HTR-8/SVneo (cell line): ENCODE measurements at regions not wholly inside any gene's neighbourhood (a gene's known extent, or its start where the extent isn't known, plus 50 kb on each side); places are given as distances from the start of the nearest gene placed in this dataset.
"Not testable (repeated sequence)": the region's sequence is repeated elsewhere in the genome, so short reads cannot be mapped to it uniquely, and the experiment has no call there.

Experiments used
- DNase-seq: peaks from one replicate; pipeline ENCODE4 v3.0.0; 2011; ENCODE audit warnings: low spot score, mixed read lengths; ENCODE audit not compliant: insufficient read length
- FAIRE-seq: peaks from 2 replicates; lab custom pipeline; 2011; peaks lifted over from hg19 to GRCh38; lab: Jason Lieb, UNC

DNA sequence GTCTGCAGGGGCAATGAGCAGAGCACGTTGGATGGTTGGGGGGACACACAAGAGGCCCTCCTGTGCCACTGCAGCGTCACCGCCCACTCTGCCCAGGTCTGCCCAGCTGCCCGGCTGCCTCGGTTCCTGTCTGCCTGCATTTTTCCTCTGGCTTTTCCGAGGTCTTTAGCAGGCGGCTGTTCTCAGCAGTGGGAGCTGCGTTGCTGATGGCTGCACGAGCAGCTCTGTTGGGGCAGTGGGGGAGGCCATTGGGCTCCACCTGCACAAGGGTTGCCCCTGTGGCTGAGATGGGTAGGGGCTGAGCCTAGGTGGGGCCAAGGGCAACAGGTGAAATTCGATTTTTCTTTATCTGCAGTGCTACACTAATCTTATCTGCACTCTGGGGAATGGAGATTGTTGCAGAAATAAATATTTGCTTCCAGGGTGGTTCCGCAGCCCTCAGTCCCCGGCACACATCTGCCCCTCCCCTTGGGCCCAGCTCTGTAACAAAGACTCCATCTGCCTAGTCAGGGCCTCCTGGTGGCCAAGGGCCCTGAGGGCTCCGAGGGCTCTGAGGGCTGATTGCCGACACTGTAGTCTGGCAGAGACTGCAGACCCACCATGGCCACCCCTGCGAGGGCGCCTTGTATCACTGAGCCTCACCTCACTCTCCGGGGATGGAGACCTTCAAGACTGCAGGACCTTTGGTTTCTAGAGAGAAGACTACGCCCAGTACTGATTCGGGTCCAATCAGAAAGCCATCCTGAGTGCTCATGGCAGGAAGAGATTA, 141.7 kb upstream of the SHH start:
- DNase-seq (no peak), FAIRE-seq (no peak)

DNA sequence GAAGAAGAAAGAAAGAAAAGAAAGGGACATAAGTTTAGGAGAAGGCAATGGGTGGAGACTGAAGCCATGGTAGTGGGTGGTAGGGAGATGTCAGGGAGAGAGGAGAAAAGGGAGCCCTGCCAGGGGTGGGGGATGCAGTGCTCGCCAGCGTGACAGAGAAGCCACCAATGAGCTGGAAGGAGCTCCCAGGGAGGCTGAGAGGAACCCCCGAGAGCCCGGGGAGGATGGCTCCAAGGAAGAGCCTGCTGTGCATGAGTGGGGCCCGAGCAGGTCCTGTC, 141.2 kb upstream of the SHH start:
- DNase-seq (no peak), FAIRE-seq (no peak)

DNA sequence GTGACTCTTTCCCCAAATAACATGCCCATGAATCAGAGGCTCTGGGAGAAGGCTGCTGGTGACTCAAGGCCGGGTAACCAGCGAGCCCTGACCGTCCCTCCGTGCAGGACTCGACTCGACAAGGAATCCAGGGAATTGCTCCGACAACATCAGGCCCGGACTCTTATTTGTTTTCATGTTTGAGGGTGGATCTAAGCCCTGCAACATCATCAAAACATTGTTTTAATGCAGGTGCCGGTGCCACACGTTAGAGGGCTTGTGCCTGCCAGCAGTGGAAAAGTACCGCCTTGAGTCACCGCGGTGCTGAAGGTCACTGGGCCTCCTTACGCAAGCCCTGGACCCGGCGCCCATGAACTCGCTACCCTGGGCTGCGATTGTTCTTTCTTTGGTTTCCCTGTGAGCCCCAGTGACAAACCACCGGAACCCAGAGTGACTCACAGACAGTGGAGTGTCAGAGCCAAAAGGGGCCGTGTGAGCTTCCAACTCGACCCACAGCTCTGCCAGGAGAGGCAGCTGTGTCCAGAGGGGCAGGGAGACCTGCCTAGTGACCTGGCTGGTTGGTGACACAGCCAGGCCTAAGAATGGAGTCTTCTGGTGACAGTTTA, 139.4 kb upstream of the SHH start:
- DNase-seq (peak; percentile 86), FAIRE-seq (no peak)

DNA sequence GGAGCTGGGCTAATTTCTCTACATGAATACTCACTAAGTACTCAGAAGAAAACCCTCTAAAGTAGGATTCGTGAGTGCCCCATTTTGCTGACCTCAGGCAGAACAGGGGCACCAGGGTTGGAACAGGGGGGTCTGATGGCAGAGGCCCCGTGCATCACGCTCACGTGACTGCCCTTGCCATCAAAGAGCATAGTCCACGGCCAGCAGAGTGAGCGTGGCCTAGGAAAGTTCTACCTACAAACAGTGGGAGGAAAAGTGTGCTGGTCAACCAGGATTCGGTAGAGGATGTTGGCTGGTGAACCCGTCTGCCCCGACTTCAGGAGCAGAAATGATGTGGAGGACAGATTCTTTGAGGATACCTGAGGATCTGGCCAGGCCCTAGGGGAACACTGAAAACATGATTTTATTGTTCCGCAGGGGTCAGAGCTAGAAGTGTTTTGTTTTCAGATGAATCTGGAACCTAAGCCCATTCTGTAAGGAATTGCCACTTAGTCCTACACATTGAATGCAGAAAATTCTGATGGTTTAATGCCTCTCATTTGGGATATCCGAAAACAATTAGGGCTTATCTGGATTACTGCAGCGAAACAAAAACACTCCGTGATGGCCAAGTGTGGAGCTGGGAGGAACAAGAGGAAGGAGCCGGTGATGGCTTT, 138.8 kb upstream of the SHH start:
- FAIRE-seq, result no peak
- no peak for DNase-seq

DNA sequence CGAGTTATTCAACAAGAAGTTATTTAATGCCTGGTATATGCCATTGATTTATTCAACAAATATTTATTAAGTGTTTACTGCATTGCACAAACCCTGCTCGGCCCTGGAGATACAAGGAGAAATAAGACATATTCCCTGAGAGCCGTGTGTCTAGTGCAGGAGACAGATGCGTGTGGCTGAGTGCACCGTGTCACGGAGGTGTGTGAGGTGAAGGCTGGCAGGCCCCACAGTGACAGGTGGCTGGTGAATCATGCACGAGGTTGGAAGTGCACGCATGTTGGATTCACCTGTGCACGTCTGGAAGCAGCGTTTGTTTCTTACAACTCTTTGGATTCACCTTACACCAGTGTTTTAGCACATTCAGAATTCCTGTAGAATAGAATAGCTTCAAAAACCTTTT, 136.6 kb upstream of the SHH start:
- DNase-seq (no peak), FAIRE-seq (no peak)

DNA sequence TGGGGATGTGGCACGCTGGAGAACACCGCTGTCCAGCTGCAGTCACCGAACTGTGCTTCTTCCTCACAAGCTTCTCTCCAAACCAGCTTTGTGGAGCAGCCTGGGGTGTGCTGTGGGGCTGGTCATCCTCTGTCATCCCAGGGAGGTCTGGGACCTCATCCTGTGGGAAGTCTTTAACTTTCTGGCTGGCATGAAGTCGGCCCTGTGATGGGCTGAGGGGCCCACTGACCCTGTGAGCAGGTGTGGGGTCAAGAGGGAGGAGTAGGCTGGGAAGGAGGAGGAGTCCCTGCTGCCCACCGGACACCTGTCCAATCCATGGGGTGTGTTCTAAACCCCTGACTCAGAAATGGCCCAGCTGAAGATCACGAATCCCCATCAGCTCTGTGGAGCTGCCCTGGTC, 136.2 kb upstream of the SHH start:
- no peak for DNase-seq
- no peak for FAIRE-seq

DNA sequence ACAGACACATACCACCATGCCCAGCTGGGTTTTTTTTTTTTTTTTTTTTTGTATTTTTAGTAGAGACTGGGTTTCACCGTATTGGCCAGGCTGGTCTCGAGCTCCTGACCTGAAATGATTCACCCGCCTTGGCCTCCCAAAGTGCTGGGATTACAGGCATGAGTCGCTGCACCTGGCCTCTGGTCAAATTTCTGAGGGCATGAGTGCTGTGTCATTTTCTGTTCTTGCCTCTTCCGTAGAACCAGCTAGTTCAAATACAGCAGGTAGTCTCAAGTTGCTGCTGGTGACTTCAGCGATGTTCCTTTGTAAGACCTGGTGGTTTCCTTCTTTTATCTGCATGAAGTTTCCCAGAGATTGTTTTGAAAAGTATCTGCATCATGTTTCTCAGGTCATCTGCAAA, 134.8 kb upstream of the SHH start:
- DNase-seq (no peak), FAIRE-seq (no peak)

DNA sequence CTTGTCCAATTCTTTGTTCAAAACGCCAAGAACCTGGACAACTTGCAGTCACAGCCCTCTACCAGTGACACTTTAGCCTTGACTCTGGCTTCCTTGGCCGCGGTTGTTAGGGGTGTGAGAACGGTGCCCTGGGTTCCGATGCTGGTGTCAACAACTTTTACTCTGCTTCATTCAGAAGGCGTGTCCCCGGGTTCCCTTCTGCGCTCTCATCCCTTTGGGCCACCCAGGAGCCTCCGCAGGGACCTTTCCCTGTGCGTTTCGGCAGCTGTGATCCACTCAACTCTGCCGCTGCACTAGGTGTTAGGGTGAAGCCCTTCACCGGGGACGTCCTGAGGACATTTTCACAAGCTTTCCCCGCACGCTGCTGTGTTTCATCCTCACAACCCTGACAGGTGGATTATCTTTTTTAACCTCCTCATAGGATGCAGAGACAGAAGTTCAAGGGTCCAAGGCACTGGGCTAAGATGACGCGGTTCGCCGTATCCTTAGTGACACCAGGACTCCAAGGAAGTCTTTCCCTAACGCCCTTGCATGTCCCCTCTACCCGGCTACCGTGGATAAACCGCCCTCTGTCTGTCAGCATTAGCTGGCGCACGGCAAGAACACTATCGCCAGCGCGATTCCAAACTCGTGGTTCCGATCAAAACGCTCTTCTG, 133.5 kb upstream of the SHH start:
- no peak for DNase-seq
- FAIRE-seq, result no peak

DNA sequence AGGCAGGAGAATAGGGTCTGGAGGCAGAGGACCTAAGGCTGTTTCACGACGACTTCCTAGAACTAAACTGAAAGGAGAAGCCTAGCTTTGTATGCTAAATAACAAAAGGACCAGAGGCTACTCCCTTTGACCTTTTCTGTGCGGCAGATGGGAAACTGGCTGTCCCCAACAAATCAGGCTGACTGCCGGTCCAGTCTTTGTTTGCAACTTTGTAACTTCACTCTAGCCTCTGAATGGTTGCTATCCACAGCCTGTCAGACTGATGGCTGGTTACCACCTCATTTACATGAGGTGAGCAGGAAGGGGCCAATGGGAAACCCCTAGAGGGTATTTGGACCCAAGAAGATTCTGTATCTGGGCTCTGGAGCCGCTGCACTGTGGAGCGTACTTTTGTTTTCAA, 132.6 kb upstream of the SHH start:
- DNase-seq (no peak), FAIRE-seq (no peak)

DNA sequence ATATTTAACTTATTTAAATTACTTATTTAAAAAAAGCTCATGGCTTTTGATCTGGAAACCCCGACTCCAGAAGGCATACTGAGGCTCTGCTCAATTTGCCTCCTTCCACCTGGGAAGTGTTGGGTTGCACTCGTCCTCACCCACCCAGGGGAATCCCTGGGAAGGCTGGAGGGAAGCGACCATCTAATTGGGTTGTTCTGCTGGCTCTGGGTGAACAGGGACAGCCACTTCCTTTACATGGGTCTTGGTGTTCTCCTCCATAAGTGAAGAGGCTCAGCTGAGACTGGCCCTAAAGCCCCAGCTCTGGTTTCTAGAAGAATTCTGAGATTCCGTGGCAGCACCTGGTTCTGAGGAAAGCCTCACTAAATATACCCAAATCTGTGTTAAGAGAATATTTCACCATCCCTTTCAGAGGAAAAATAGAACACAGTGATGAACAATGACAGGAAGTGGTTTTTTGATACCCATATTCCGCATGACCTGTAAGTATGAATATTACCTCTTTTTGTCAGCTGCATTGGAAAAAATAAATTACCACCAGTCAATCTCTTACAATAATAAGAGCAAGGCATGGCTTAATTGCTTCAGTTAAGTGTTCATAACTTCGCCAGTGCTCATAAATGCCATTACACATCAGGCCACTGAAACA, 131.1 kb upstream of the SHH start:
- FAIRE-seq (no peak), DNase-seq (no peak)

DNA sequence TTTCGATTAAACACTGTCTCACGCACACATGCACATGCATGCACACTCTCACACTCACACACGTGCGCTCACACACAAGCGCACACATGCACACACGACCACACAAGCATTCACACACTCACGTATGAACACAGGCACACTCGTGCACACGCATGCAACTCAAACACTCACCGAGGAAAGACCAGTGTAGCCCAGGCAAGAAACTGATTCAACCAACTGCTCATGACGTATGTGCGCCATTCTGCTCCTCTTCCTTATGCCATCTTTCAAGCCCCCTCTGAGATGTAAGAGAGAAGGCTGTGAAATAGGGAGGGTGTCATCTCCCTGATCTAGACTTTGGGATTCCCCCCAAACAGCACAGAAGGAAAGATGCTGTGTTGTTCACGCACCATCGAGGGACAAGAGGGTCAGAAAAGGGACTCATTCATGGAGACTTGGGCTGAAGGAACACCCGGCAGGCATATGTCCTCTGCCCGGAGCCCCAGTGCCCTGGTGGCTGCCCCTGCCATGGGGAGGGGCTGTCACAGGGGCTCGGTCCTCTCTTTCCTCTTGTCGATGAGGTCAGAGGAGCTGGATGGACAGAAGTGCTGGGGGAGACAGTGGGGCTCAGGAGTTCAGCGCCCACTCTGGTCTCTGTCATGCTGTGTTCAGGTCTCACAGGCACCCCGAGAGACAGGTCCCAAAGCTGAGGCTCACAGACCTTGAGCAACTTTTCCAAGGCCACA, 130.1 kb upstream of the SHH start:
- FAIRE-seq, result no peak
- no peak for DNase-seq

DNA sequence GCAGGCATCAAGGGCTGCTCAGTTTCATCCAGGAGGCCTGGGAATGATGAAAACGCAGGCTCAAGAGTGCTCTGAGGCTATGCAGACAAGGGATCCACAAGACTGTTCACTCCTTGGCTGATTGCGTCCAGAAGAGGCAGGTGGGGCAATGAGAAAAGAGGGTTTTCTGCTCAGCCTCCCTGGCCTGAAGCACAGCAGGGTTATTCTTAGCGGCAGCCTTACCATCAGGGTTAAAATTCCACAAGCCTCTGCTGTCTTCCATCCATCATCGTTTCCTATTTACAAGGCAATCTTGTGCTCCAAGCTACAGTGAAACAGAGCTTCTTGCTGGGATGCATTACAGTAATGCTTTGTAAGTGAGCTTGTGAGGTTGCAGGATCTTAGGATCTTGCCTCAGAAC, 129.4 kb upstream of the SHH start:
- no peak for FAIRE-seq
- DNase-seq, result no peak

DNA sequence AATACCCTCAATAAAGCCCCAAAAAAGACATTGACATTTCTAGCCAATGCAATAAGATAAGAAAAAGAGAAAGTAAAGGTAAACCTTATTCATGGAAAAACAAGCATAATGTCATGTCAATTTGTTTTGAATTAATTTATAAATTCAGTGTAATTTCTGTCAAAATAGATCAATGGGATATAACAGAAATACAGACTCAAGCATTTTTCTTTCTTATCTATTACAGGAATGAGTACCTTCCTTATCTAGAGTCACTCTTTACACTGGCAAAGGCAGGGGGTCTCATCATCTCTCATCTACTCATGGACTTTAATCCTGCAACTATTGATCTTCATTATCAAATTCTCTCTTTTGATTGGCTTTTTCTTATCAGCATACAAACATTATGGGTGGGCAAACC, 127.1 kb upstream of the SHH start:
- no peak for FAIRE-seq
- DNase-seq, result no peak

DNA sequence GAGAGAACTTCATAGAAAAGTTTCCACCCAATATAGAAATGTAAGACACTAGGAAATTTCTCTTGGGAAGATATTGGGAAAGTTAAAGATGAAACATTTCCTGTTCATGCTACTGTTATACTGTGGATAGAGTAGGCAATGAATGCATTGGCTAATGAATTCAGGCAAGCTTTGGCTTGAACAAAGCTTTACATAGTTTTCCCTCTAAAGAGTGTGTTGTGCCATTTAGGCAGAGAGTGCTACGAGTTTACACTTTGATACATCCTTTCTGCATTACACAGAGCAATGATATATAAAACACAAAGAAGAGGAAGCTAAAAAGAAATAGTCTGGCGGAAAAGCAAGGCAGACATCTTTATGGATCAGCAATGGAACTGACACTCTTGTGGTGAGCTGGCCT, 125.9 kb upstream of the SHH start:
- DNase-seq (no peak), FAIRE-seq (no peak)

DNA sequence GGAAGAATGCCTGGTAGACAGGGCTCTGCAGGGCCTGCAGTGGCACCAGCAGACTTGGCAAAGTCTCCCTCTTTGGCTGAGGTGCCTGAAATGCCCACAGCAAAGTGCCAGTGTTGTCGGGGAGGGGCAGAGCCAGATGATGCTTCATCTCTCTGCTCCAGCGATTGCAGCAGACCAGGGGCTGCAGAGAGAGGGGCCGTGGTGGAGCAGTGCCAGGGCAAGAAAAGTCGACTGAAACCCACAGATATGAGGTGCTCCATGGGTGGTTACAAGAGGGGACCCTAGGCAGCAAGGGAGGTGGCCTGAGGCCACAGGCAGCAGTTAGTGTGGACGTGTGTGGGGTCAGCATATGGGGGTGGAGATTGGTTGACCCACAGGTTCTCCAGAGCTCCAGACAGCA, 123.5 kb upstream of the SHH start:
- FAIRE-seq (no peak), DNase-seq (no peak)

DNA sequence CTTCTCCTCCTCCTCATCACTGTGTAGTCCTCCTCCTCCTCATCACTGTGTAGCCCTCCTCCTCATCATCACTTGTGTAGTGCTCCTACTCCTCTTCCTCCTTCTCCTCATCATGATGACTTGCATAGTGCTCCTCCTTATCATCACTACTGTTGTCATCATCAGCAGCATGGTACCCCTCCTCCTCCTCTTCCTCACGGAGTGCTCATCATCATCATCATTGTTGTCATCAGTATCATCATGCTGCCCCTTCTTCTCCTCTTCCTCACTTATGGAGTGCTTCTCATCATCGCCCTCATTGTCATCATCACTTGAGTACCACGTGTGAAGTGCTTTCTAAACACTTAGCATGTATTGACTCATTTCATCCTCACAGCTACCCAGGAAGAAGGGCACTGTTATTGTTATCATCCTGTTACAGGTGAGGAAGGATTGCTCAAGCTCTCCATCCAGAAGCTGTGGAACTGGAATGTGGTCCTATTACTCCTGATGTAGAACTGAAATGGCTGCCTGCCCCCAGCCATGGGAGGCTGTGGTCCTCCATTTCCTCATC, 122.8 kb upstream of the SHH start:
- FAIRE-seq, result no peak
- no peak for DNase-seq

DNA sequence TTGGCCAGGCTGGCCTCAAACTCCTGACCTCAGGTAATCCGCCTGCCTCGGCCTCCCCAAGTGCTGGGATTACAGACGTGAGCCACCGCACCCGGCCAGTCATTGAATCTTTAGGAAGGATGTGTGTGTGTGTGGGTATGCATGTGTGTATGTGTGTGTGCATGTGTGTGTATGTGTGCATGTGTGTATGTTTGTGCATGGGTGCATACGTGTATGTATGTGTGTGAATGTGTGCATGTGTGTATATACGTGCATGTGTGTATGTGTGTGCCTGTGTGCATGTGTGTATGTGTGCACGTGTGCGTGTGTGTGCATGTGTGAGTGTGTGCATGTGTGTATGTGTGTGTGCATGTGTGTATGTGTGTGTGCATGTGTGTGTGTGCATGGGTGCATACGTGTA, 120.1 kb upstream of the SHH start:
- FAIRE-seq, DNase-seq: not testable (repeated sequence)

DNA sequence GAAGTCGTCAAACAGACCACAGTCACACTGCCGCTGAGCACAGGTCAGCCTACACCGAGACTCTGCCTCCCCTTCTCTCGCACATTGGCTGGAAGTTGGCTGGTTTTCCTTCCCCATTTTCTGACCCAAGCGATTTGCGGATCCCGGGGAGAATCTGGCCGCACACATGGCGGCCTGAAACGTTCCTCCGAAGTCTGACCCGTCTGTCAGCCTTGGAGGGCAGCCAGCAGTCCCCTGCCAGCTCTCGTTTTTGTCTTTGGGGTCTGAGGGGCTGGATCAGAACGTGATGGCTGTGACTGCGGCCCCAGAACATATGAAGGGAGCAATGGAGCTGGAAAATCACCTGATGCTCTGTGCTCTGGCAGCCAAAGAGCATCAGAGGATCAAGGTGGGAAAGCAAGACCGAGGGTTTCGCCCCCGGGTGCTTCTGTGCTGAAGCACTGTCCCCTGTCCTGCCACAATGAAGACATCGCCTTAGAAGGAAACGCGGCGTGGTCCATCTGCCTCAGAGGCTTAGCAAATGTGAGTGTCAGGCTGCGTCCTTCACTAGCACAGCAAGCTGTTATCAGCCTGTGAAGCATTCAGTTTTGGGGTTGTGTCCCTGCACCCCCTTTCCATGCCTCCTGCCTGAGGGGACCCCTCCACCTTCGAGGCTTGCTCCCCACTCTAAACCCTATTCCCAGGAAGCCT, 119.3 kb upstream of the SHH start:
- DNase-seq (no peak), FAIRE-seq (no peak)

DNA sequence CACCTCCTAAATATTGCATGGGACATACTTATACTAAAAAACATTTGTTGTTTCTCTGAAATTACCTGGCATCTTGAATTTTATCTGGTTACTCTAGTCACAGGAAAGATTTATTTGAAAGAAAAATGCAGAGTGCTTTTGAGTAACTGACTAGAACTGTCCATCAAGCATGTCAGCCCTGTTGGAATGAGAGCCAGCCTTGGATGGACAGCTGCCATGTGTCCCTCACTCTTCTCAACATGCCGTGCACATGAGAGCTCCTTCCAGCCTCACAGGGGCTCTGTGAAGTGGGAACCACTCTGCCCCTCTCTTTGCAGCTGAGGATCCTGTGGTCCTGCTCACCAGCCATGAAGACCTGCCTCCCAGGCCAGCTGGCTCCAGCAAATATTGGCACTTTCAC, 118.3 kb upstream of the SHH start:
- FAIRE-seq, result no peak

More for the DNA sequence above, 118.3 kb upstream of the SHH start:
- no peak for DNase-seq
